Vagina (tissue), 2 donors: ENCODE measurements at regions not wholly inside any gene's neighbourhood (a gene's known extent, or its start where the extent isn't known, plus 50 kb on each side); places are given as distances from the start of the nearest gene placed in this dataset.

ENCODE experiments used
- CTCF ChIP-seq, 3 experiments: fragments of 450-650 bp in 2 of 3; fragments of 200-600 bp in 1 of 3; sonication (generic) in 1 of 3; IDR thresholded peaks; one replicate each; pipeline ENCODE4 v1.5.1; 2017 to 2019; ENCODE audit warnings: antibody characterized with exemption in 3 of 3, mild to moderate bottlenecking in 2 of 3, moderate library complexity in 2 of 3
- POLR2A ChIP-seq, 2 donors: fragments of 450-650 bp; IDR thresholded peaks; one replicate each; pipeline ENCODE4 v1.6.1; 2017; ENCODE audit warnings: antibody characterized with exemption in 2 of 2, mild to moderate bottlenecking in 2 of 2, moderate library complexity in 2 of 2
- POLR2AphosphoS5 ChIP-seq, 2 donors: sonication (generic); formaldehyde crosslinking; IDR thresholded peaks; one replicate each; pipeline ENCODE4 v1.9.0; 2017; ENCODE audit warnings: antibody characterized with exemption in 2 of 2, mild to moderate bottlenecking in 2 of 2, low read depth in 1 of 2; ENCODE audit not compliant: insufficient read depth in 1 of 2

- TF ChIP-seq CTCF (IDR thresholded peaks at IDR 0.05) (no peak), POLR2AphosphoS5 (IDR thresholded peaks at IDR 0.05; ENCODE audit: insufficient read depth in 1 of 2, low read depth in 1 of 2) (no peak), POLR2A (IDR thresholded peaks at IDR 0.05) (no peak)
Measured at GRCh38 chr11:42576318-42576717, 735.5 kb upstream of the API5 start.
